Cardiac septum (tissue), 1 donor: ENCODE measurements at regions not wholly inside any gene's neighbourhood (a gene's known extent, or its start where the extent isn't known, plus 50 kb on each side); places are given as distances from the start of the nearest gene placed in this dataset.
"Not testable (repeated sequence)": the region's sequence is repeated elsewhere in the genome, so short reads cannot be mapped to it uniquely, and the experiment has no call there.

ENCODE experiments used
- DNase-seq: peaks from one replicate; pipeline ENCODE4 v3.0.0-alpha.2; 2020; ENCODE audit warnings: low spot score
- intact Hi-C: fragments of 100-400 bp; cut with DNase I; formaldehyde crosslinking; loops from one replicate; pipeline ENCODE4 v1.14.0; 2022
- donor health status: DM: no; HTN: no; CAD: no.

- no peak for DNase-seq
- intact Hi-C loops: no loop called here
Observed at GRCh38 chr5:115440782-115441451, 103.7 kb downstream of the FEM1C start.

GRCh38 chr5:115439639-115440038 lies 104.9 kb downstream of the FEM1C start:
- DNase-seq: no peak
- intact Hi-C loops: no loop called here

- DNase-seq: no peak
- intact Hi-C loops: no loop called here
Observed at GRCh38 chr5:115439042-115439441, 105.5 kb downstream of the FEM1C start.

- no peak for DNase-seq
- intact Hi-C loops: no loop called here
Observed at GRCh38 chr5:115435778-115436712, 108.5 kb downstream of the FEM1C start.

- intact Hi-C loops: no loop called here
Observed at GRCh38 chr5:115435065-115435777, 109.4 kb downstream of the FEM1C start.

GRCh38 chr5:115433918-115434317 lies 110.7 kb downstream of the FEM1C start:
- intact Hi-C loops: no loop called here
- no peak for DNase-seq

More at GRCh38 chr5:115435065-115435777, 109.4 kb downstream of the FEM1C start:
- no peak for DNase-seq

GRCh38 chr5:115432691-115433090 lies 111.9 kb downstream of the FEM1C start:
- intact Hi-C loops: no loop called here
- no peak for DNase-seq

GRCh38 chr5:115431116-115431515 lies 113.5 kb downstream of the FEM1C start:
- intact Hi-C loops: no loop called here

GRCh38 chr5:115430374-115430773 lies 114.2 kb downstream of the FEM1C start:
- DNase-seq: no peak
- intact Hi-C loops: no loop called here

More at GRCh38 chr5:115431116-115431515, 113.5 kb downstream of the FEM1C start:
- DNase-seq: no peak

- intact Hi-C loops: no loop called here
- no peak for DNase-seq
Observed at GRCh38 chr5:115429345-115429940, 115.1 kb downstream of the FEM1C start.

GRCh38 chr5:115428676-115429075 lies 115.9 kb downstream of the FEM1C start:
- no peak for DNase-seq
- intact Hi-C loops: no loop called here

GRCh38 chr5:115428248-115428647 lies 116.3 kb downstream of the FEM1C start:
- intact Hi-C loops: no loop called here
- DNase-seq: no peak

- intact Hi-C loops: no loop called here
- no peak for DNase-seq
Observed at GRCh38 chr5:115424446-115424845, 120.1 kb downstream of the FEM1C start.

GRCh38 chr5:115424030-115424429 lies 120.5 kb downstream of the FEM1C start:
- no peak for DNase-seq
- intact Hi-C loops: no loop called here

GRCh38 chr5:115423541-115423940 lies 121.0 kb downstream of the FEM1C start:
- intact Hi-C loops: loop anchor here (1.0 to 2.0 kb wide), 3 partner anchors 37 to 121 kb away; partner anchors contain the start of gene FEM1C
- peak; percentile 86 for DNase-seq

- no peak for DNase-seq
- intact Hi-C loops: loop anchor here (1.0 to 2.0 kb wide), 3 partner anchors 37 to 121 kb away; partner anchors contain the start of gene FEM1C
Observed at GRCh38 chr5:115423051-115423450, 121.5 kb downstream of the FEM1C start.

- intact Hi-C loops, DNase-seq: not testable (repeated sequence)
Observed at GRCh38 chr5:115420812-115421211, 123.8 kb downstream of the FEM1C start.

- no peak for DNase-seq
- intact Hi-C loops: loop anchor here (5.0 kb wide), 1 partner anchor 43 kb away; no protein-coding TSS in a partner anchor
Observed at GRCh38 chr5:115419846-115420585, 123.6 kb upstream of the CCDC112 start.

GRCh38 chr5:115418788-115419187 lies 122.3 kb upstream of the CCDC112 start:
- intact Hi-C loops: loop anchor here (5.0 kb wide), 1 partner anchor 41 kb away; no protein-coding TSS in a partner anchor
- no peak for DNase-seq
